Activated CD4-positive, alpha-beta T cell treated with anti-CD3 and anti-CD28 coated beads for 48 hours (primary cell): ENCODE measurements at regions not wholly inside any gene's neighbourhood (a gene's known extent, or its start where the extent isn't known, plus 50 kb on each side); places are given as distances from the start of the nearest gene placed in this dataset.

Experiments used
- DNase-seq: peaks from one replicate; pipeline ENCODE4 v3.0.0-alpha.2; 2020

DNA sequence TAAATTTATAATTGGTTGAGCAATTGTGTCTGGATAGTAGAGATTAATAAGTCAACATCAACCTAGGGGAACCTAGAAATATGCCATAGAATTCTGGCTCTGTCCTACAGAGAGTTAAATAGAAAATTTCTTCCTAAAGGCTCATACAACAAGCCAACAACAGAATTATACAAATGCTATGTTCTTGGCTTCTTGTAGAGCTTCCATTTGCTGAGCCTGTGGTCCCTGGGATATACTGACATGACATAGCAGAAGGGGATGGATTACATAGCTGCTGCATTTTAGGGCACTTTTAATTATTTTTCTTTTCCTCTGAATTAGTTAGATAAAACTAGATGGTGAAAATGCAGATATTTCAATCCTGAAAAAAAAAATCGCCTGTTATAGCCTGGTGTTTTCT lies 95.5 kb upstream of the ST6GAL2 start:
- DNase-seq = no peak

DNA sequence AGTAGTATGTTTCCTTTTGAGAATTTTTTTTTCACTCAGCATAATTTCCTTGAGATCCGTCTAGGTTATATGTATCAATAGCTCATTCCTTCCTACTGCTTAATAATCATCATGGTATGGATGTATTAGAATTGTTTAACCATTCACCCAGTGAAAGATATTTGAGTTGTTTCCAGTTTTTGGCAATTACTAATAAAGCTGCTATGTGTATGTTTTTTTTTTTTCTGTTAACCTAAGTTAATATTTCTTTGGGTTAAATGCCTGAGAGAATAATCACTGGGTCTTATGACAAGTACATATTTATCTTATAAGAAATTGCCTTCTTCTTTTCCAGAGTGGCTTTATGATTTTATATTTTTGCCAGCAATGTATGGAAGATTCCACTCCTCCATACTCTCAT lies 96.4 kb upstream of the ST6GAL2 start:
- no peak for DNase-seq

- no peak for DNase-seq
Measured at GRCh38 chr2:106983305-106983704, 97.3 kb upstream of the ST6GAL2 start.

GRCh38 chr2:106988361-106988760 lies 102.4 kb upstream of the ST6GAL2 start:
- DNase-seq = no peak

DNA sequence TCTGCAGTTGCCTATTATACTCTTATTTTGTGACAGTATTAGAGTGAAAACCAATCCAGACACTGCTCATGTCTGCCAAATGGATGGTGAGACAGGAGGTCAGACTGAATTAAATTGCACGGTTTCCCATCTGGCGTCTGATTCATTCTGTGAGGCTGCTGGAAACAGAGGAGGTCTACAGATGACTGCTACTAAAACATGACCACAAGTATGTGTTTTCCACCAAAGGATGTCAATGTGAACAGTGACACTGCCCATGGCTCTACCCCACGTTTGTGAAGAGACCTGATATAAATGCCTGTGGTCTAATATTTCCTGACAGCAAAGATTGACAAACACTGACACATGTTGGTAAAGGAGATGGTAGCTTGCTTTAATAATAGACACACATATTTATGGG lies 104.3 kb upstream of the ST6GAL2 start:
- no peak for DNase-seq

DNA sequence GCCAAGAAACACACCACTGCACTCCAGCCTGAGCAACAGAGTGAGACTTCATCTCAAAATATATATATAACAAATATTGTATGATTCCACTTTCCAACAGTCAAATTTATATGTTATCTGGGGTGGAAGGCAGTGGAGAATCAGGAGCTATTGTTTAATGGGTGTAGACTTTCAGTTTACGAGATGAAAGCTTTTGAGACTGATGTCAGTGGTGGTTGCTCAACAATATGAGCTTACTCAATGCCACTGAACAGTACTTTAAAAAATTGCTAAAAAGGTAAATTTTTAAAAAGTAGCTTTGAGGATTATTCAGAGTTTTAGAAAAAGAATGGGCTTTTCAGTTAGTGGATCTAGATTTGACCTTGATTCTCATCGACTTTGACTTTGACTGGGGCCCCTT lies 105.9 kb upstream of the ST6GAL2 start:
- no peak for DNase-seq

DNA sequence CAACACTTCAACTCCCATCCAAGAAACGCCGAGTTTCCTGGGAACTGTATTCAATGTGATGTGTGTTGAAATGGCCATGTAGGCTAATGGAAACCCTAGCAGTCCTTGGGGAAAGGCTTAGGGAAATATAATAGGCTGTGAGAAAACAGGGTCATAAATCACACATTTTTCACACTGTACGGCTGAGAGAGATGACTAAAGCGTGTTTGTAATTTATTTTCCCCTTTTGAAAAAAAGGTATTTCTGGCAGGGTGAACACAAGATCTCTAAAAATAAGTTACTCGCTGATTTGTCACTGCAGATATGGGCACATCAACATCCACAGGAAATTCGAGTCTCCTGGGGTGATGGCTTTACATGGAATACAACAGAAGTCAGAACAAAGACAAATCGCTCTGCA lies 109.6 kb upstream of the ST6GAL2 start:
- DNase-seq = no peak

DNA sequence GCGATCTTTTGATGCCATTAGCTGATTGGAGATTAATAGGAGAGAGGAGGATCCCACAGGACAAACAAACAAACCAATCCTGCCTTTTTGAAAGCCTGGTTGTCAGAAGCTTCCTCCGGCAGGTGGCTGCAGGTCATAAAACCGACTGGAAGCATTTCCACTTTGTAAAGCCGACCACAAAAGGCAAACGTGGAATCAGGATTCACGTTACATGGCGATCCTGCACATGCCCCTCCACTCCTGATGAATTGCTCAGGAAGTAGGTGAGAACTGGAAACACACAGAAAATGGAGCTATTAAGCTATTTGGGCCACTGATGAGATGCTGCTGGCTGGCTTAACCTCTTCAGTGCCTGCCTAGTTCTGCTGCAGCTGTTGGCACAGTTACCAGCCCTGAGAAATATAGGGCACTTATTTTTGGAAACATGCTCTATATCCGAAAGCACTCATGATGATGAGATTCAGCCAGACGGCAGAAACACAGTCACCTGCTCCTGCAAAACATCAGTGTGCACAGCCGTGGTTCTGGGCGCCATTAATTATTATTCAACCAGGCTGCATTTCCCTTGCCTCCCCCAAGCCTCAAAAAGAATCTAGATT lies 110.3 kb upstream of the ST6GAL2 start:
- DNase-seq = no peak

DNA sequence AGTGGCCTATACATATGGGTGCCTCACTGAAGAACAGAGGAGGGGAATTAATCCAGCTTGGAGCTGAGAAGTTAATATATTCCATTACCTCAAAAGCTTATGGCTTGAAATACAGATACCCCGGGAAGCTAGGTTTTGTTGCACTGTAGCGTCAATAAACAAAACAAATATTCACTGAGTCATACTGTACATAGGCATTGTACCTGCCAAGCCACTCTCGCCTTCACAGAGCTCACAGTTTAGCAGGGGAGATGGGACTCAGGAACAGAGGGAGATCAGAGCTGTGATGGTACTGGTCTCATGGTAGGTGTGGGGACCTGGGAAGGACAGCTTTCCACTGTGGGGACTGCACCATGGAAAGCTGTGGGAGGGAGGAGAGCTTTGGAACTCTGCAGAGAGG lies 111.2 kb upstream of the ST6GAL2 start:
- DNase-seq = no peak

DNA sequence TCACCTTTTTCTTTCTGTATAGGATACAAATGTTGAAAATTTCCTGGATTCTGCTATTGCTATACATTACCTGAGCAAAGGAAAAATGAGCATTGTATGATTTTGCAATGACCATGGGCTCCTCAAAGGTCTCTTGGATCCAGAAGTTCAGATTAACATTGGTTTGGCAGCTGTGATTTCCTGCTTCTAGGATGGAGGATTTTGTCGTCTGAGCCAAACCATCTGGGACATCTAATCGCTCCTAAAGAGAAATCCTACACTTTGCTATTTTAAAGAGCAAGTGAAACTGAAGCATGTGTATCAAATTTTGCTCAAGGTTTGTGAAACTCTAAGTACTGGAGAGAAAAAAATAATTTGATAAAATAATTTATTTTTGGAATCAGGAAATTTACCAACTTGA lies 115.1 kb upstream of the ST6GAL2 start:
- DNase-seq = no peak

DNA sequence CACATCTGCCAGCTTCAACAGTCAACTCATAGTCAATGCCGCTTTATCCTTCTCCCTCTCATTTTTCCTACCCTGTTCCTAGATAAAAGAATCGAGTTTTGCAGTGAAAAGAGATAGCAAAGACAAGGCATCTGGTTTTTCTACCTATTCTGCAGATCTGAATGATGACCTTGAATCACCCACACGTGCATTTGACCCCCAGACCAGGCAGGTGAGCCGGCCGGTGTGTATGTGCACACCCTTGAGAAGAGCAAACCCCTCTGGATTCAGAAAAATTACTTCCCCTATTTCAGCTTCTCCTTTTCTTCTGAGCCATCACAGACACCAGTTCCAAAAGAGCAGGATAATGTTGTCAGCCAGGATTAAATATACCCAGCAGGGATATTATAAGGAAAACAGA lies 115.6 kb upstream of the ST6GAL2 start:
- DNase-seq = no peak

- no peak for DNase-seq
Measured at GRCh38 chr2:107001964-107002696, 116.2 kb upstream of the ST6GAL2 start.

- DNase-seq = no peak
Measured at GRCh38 chr2:107002735-107003134, 116.8 kb upstream of the ST6GAL2 start.

DNA sequence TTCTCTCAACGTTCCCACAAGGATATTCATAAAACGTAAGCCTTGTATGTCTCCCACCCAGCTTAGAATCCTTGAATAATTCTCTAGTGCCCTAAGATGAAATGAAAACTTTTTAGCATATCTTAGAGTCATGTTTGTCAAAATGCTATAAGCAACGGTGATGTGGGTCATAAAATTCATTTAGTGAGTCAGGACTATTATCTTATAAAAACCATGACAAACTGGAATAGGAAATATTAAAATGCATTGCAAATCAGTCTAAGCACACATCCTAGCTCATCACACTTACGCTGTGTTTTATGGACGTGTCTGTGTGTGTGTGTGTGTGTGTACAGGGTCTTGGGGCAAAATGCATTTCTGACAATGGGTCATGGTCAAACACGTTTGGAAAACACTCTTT lies 119.9 kb upstream of the ST6GAL2 start:
- no peak for DNase-seq

DNA sequence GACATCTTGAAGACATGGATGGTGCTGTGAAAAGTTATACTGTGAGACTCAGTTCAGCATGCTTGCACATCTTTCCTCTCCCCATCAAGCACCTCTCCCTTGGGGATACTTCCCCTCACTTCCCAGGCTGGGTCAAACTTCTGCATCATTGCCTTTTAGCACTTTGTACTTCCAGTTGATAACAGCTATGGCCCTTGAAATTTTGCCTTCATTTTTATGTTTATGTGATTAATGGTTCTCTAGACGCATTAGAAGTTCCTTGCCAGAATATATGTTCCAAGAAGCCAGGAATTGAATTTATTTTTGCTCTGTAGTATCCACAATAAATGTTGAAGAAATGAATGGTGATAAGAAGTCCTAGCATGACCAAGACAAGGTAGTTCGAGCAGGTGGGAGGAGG lies 120.9 kb upstream of the ST6GAL2 start:
- DNase-seq = no peak

DNA sequence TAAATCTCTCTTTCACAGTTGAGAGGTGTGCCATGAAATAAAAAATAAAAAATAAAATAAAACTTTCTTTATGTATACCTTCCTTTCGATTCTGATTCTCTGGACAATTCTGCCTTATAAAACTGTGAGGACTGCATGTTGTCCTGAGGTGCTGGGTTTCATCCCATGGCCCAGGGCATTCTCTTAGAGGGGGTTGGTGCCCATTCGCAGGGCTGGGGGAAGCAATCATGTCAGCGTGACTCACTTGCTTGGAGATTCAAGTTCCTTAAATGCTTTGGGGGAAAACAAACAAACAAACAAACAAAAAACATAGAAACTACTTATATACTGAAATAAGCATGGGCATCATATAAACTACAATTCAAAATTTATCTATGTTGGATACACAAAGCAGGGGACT lies 122.0 kb upstream of the ST6GAL2 start:
- DNase-seq = no peak

GRCh38 chr2:107008843-107009242 lies 122.9 kb upstream of the ST6GAL2 start:
- no peak for DNase-seq

DNA sequence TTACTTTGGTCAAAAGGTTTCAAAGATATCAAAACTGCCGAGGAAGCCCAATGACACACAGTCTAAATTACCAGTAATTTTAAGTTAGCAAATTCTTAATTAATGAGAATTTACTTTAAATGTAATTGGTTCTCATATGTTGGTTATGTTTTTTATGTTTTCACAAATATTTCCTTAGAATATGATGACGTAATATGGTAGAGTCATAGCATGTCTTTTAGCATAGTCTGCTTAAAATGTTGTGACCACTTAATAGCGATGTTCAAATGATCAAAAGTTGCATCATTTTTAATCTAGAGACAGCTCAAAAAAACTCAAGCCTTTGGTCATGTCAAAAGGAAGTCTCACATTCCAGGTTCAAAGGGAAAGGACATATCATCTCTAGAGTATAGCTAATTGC lies 123.3 kb upstream of the ST6GAL2 start:
- no peak for DNase-seq

- no peak for DNase-seq
Measured at GRCh38 chr2:107012714-107013306, 126.8 kb upstream of the ST6GAL2 start.

DNA sequence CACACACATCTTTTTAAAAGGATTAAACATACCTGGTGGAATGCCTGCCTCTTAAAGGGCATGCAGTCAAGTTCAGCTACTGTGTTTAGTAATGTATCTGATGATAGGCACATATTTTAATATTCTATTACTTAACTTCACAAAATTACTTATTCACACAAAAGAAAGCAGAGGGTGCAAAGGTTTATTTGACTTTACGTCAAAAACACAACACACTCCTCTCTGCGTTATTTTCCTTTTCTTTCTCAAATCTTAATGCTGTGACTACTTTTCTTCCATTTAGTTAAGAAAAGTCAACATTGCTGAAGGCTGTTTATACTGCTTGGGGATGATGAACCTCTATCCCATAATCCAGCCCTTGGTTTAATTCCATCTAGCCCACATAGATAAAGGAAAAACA lies 127.9 kb upstream of the ST6GAL2 start:
- no peak for DNase-seq

- DNase-seq = no peak
Measured at GRCh38 chr2:107018366-107018765, 132.4 kb upstream of the ST6GAL2 start.

DNA sequence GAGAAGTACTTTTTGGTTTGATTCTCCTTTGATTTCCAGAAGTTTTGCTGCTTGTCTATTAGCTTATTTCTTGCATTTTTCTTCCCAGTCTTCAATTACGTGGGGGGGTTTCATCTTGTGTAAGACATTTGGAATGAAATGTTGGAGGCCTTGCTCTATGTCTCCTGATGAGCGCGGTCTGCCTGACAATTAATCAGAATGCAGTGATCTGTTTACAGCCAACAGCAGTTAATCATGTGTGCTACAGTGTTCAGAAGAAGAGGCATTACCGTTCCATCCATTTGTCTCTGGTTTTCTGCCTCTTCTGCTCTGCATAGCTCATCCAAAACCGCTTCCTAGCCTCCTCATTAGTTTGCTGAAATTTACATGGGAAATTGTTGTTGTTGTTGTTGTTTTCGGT lies 134.4 kb upstream of the ST6GAL2 start:
- no peak for DNase-seq

GRCh38 chr2:107024269-107024668 lies 138.3 kb upstream of the ST6GAL2 start:
- no peak for DNase-seq

- DNase-seq = no peak
Measured at GRCh38 chr2:107025291-107025857, 139.4 kb upstream of the ST6GAL2 start.
